ENCODE measurements at regions not wholly inside any gene's neighbourhood (a gene's known extent, or its start where the extent isn't known, plus 50 kb on each side); places are given as distances from the start of the nearest gene placed in this dataset.

DNA sequence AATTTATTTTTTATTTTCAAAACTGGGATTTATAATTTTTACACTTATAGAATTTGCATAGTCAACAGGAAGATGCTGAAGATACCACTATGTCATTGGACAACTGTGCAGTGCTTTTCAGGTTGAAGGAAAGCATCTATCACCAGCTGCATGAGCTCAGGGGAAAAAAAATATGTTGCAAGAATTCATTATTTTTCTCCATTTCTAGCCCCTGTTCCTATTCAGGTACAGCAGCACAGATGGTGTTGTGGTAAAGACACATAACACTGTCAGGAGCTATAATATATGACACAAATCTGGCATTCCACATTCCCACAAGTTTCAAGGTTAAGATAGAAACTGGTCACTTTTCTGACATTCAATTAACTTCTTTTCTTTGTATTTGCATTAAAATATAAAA is 1088.6 kb downstream of the MAT2B start:
- Histone ChIP-seq H3K4me2 (ENCODE audit: low read length) (no peak overlapping the region), H3K36me3 (ENCODE audit: insufficient read depth, low read length) (no peaks in the 10 kb centered on the region), H3K27ac (ENCODE audit: low read length) (no peak overlapping the region), H3F3A (ENCODE audit: insufficient read depth, low read length, poor library complexity, severe bottlenecking) (no peaks in the 10 kb centered on the region), H3K9me3 (ENCODE audit: low read length) (no peaks in the 10 kb centered on the region), H2AFZ (ENCODE audit: low read depth, low read length) (no peak overlapping the region), H3K27me3 (ENCODE audit: insufficient read depth, low read depth, low read length) (no peaks in the 10 kb centered on the region), H3K79me2 (replicated peaks; ENCODE audit: insufficient read depth, low read length) (no peaks in the 10 kb centered on the region), H3K9me2 (ENCODE audit: insufficient read depth, low read length) (no peaks in the 10 kb centered on the region), H4K20me1 (ENCODE audit: insufficient read depth) (no peaks in the 10 kb centered on the region), H3K4me3 (ENCODE audit: low read length) (no peak overlapping the region), H3K9ac (ENCODE audit: low read length) (no peak overlapping the region)
- TF ChIP-seq SMC3 (conservative IDR thresholded peaks at IDR 0.05; ENCODE audit: poor library complexity) (no peak), EP300 (conservative IDR thresholded peaks at IDR 0.05; ENCODE audit: poor library complexity, severe bottlenecking) (no peak), EZH2 (IDR thresholded peaks at IDR 0.05; ENCODE audit: borderline replicate concordance, insufficient read depth, low read length, poor library complexity, severe bottlenecking) (no peak), TAF1 (IDR thresholded peaks at IDR 0.05; ENCODE audit: low read depth) (no peak), RAD21 (conservative IDR thresholded peaks at IDR 0.05) (no peak), MXI1 (conservative IDR thresholded peaks at IDR 0.05; ENCODE audit: poor library complexity, severe bottlenecking) (no peak), POLR2AphosphoS5 (IDR thresholded peaks at IDR 0.05) (no peak)
- TF ChIP-seq, protein P1, sequence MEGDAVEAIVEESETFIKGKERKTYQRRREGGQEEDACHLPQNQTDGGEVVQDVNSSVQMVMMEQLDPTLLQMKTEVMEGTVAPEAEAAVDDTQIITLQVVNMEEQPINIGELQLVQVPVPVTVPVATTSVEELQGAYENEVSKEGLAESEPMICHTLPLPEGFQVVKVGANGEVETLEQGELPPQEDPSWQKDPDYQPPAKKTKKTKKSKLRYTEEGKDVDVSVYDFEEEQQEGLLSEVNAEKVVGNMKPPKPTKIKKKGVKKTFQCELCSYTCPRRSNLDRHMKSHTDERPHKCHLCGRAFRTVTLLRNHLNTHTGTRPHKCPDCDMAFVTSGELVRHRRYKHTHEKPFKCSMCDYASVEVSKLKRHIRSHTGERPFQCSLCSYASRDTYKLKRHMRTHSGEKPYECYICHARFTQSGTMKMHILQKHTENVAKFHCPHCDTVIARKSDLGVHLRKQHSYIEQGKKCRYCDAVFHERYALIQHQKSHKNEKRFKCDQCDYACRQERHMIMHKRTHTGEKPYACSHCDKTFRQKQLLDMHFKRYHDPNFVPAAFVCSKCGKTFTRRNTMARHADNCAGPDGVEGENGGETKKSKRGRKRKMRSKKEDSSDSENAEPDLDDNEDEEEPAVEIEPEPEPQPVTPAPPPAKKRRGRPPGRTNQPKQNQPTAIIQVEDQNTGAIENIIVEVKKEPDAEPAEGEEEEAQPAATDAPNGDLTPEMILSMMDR (IDR thresholded peaks at IDR 0.05; ENCODE audit: poor library complexity, severe bottlenecking), result no peak
- TF ChIP-seq, protein P2, sequence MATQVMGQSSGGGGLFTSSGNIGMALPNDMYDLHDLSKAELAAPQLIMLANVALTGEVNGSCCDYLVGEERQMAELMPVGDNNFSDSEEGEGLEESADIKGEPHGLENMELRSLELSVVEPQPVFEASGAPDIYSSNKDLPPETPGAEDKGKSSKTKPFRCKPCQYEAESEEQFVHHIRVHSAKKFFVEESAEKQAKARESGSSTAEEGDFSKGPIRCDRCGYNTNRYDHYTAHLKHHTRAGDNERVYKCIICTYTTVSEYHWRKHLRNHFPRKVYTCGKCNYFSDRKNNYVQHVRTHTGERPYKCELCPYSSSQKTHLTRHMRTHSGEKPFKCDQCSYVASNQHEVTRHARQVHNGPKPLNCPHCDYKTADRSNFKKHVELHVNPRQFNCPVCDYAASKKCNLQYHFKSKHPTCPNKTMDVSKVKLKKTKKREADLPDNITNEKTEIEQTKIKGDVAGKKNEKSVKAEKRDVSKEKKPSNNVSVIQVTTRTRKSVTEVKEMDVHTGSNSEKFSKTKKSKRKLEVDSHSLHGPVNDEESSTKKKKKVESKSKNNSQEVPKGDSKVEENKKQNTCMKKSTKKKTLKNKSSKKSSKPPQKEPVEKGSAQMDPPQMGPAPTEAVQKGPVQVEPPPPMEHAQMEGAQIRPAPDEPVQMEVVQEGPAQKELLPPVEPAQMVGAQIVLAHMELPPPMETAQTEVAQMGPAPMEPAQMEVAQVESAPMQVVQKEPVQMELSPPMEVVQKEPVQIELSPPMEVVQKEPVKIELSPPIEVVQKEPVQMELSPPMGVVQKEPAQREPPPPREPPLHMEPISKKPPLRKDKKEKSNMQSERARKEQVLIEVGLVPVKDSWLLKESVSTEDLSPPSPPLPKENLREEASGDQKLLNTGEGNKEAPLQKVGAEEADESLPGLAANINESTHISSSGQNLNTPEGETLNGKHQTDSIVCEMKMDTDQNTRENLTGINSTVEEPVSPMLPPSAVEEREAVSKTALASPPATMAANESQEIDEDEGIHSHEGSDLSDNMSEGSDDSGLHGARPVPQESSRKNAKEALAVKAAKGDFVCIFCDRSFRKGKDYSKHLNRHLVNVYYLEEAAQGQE (IDR thresholded peaks at IDR 0.05; ENCODE audit: borderline replicate concordance), result no peak

DNA sequence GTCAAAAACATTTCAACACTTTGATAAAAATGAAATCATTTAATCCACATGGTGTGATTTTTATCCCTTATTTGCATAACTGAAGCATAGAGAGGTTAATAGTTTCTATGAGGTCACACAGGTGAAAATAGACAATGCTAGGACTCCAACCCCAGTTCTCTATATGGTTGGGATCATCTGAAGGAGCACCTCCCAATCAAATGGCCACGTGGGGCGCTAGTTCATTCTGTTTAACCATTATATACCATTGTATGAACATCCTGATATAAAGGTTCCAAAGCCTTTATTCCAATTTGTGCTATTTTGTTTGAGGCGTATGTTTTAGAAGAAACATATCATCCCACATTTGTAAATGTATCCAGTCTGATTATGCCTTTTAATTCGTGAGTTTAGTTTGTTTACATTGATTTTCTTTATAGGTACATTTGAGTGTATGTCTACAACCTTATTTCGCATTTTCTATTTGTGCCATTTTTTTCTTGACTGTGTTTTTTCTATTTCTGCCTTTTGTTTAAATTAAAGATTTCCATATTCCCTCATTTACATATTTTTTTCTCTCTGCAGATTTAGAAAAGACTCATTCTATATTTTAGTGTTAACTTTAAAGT is 1092.0 kb downstream of the MAT2B start:
- H2AFZ ChIP-seq (ENCODE audit: low read depth, low read length), result no peak overlapping the region
- H3F3A ChIP-seq (ENCODE audit: insufficient read depth, low read length, poor library complexity, severe bottlenecking), result no peaks in the 10 kb centered on the region
- H4K20me1 ChIP-seq (ENCODE audit: insufficient read depth), result no peaks in the 10 kb centered on the region
- H3K9me3 ChIP-seq (ENCODE audit: low read length), result no peaks in the 10 kb centered on the region
- H3K4me3 ChIP-seq (ENCODE audit: low read length), result no peak overlapping the region
- no peaks in the 10 kb centered on the region for H3K79me2 ChIP-seq (replicated peaks; ENCODE audit: insufficient read depth, low read length)
- H3K4me2 ChIP-seq (ENCODE audit: low read length), result no peak overlapping the region
- no peaks in the 10 kb centered on the region for H3K36me3 ChIP-seq (ENCODE audit: insufficient read depth, low read length)
- no peak for TF ChIP-seq MXI1 (conservative IDR thresholded peaks at IDR 0.05; ENCODE audit: poor library complexity, severe bottlenecking)
- no peak for TF ChIP-seq RAD21 (conservative IDR thresholded peaks at IDR 0.05)
- TF ChIP-seq EP300 (conservative IDR thresholded peaks at IDR 0.05; ENCODE audit: poor library complexity, severe bottlenecking), result no peak
- TF ChIP-seq POLR2AphosphoS5 (IDR thresholded peaks at IDR 0.05), result no peak
- H3K9me2 ChIP-seq (ENCODE audit: insufficient read depth, low read length), result no peaks in the 10 kb centered on the region
- no peak overlapping the region for H3K27ac ChIP-seq (ENCODE audit: low read length)
- no peaks in the 10 kb centered on the region for H3K27me3 ChIP-seq (ENCODE audit: insufficient read depth, low read depth, low read length)
- no peak overlapping the region for H3K9ac ChIP-seq (ENCODE audit: low read length)
